Brain pericyte (primary cell): ENCODE measurements at regions not wholly inside any gene's neighbourhood (a gene's known extent, or its start where the extent isn't known, plus 50 kb on each side); places are given as distances from the start of the nearest gene placed in this dataset.
A peak's percentile ranks its signal among the peaks of the same experiment; 100 is the strongest.
"Not testable (repeated sequence)": the region's sequence is repeated elsewhere in the genome, so short reads cannot be mapped to it uniquely, and the experiment has no call there.

ENCODE experiments used
- DNase-seq: peaks from one replicate; pipeline ENCODE4 v3.0.0-alpha.2; 2012; ENCODE audit warnings: low read depth, low spot score

DNA sequence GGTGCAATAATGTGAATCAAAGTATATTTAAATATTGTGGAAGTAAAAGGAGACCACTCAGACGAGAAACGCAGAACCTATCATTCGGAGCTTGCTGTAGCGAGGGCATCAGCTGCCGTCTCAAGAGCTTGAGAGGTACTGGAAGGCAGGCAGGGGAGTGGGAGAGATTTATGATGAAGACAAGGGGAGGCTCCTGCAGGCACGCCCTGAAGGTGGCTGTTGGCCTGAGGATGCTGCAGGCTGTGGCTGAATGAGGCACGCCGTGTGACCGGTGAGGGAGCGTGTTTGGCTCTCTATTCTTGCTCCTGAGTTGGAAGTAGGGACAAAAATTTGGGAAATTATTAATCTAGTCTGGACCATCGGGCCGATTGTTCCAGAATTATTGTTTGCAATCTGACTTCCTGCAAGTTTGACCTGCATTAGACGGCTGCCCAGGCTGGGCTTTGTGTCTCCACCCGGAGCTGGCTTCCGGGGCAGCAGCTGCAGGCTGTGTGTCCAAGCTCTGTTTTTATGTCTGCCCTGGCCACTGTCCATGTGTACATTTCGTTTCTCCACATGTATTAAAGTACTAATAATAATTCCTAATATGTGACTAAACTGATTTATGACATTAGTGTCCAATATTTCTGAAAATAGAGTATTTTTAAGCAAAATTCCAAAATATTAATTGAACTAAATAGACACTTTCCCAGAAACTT lies 91.1 kb upstream of the ANKRD10 start:
- DNase-seq = no peak

DNA sequence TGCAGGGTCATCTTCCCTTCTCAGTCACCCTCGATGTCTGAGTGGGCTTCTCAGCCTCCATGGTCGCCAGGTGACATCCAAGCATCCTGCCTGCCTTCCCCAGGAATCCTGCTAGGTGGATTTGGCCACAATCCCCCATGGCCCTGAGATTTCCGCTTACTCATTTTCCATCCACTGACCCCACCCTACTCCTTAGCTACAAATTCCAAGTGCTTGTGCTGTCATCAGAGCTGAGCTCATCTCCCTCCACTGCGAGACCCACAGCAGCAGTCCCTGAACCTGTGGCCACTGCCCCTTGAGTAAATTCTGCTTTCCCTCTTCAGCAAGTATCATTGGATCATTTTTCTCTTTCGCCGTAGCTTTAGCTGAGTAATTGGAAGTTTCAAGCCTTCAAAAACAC lies 90.5 kb upstream of the ANKRD10 start:
- DNase-seq = no peak

DNA sequence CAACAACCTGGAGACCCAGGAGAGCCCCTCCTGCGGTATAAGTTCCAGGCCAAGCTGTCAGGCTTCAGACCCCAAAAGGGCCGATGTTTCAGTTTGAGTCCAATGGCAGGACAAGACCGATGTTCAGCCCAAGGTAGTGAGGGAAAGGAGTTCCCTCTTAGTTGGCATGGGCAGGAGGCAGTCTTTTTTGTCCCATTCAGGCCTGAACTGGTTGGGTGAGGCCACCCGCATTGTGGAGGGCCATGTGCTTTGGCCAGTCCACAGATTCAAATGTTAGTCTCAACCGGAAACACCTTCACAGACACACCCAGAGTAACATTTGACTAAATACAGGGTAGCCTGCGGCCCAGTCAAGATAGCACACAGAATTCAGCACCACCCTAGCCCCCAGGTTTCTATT lies 89.6 kb upstream of the ANKRD10 start:
- DNase-seq = no peak

DNA sequence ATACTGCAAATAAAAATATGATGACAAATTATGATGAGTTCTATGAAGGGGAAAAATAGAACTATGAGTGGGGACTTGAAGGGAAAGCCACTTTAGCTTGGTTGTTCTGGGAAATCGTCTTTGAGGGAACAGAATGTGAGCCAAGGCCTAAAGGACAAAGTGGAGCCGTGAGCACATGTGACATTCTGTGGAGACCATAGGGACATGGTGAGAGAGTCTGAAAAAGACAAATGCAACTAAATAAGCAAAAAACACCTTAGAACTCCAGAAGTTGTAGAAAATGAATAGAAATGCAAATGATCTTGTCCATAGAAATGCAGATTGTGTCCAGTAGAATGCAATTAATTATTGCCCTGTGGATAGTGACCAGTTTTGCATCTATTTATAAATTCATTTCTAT lies 86.8 kb upstream of the ANKRD10 start:
- no peak for DNase-seq

DNA sequence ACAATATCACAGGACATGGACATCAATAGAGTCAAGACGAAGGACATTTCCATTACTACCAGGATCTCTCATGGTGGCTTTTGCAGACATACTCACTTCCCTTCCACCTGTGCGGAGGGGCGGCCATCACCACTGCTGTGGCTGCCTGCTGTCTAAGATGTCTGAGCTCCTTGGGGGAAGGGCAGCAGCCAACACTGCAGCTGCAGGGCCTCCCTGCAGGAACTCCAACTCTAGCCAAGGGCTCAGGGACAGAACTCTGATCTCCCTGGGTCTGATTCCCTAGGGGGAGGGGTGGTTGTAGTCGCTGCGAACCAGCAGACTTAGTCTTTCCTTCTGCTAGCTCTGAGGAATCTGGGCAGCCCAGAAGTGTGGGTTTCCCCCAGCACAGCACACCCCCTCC lies 78.9 kb upstream of the ANKRD10 start:
- DNase-seq = peak; percentile 5

DNA sequence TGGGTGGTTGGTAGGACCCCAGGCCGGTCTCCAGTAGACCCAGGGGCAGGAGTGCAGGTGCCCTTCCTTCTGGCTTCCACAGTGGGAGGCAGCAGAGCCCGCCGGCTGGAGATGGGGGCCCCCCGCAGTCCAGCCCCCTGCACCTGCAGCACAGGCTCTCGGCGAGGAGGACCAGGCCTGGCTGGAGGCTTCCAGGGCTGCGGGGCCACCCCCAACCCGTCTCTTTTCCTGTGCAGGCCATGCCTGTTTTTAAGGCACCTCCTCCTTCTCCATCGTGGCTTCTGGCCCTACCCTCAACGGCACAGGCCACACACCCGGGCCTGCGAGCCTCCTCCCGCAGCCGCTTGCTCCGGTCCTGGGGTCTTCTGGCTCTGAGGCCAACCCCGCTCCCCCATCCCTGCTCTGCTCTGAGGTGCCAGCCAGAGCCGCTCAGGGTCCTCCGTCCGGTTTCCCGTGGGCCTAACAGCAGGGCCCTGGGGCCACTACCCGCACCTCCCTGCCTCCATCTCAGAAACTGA lies 77.2 kb upstream of the ANKRD10 start:
- no peak for DNase-seq

DNA sequence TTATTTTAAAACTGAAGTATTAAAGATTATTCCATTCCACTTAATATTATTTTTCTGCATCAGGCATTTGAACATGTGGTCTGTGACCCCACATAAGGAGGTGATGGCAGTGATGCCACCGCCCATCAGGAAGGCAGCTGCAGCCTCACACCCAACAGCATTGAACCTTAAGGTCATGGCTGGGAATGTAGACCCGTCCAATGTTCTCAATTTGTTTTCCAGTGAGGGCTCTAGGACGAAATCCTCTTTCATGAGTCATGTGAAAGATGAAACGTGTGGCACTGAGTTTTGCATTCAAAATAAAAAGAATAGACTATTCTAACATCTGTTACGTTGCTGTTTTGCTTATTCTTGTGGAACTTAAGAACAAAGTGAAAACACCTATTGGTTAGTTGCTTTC lies 74.5 kb upstream of the ANKRD10 start:
- DNase-seq = peak; percentile 77

DNA sequence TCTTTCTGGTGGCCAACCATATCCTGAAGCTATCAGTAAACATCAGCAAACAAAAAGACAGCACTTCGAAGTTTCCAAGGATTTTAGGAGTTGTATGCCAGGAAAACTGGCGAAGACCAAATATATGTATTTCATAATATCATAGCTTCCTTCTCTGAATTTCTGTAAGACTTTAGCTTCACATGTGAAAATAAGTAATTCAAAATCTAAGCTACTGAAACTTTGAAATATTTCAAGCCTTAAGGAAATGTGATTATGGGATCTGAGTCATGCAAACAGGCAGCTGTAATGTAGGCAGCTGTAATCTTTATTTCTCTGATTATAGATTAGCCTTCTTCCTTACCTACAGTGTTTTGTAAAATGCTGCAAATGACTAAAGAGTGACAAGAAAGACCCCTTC lies 70.7 kb upstream of the ANKRD10 start:
- no peak for DNase-seq

DNA sequence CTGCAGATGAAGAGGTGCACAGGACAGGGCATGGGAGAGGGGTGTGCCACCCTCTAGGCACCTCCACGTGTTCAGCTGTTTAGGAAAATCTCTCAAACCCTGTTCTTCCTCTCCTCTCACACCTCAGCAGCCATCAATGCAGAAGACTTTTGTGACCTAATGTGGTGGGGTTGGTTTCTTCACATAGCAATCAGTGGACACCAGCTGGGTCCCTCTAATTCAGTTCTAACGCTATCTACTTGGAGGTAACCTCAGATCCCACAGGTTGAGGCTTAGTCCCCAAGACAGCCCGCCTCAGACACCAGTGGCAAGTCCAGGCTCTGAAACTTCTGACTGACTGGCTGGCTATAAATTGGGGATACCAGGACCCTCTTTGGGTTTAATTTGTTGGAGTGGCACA lies 69.9 kb upstream of the ANKRD10 start:
- no peak for DNase-seq

DNA sequence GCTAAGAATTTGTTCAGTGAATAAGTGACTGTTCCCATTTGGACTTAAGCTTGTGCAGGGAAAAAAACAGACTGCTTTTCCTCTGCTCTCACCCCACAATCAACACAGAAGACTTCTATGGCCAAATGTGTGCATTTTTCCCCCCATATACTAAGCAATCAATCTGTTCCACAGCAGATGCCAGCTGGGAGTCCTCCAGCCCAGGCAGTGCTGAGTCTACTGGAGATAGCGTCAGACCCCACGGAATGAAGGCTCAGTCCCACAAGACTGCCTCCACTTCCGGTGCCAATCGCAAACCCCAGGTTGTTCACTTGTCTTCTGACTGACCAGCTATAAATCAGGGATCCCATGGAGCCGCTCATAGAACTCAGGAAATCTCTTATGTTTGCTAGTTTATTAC lies 69.5 kb upstream of the ANKRD10 start:
- DNase-seq = no peak

DNA sequence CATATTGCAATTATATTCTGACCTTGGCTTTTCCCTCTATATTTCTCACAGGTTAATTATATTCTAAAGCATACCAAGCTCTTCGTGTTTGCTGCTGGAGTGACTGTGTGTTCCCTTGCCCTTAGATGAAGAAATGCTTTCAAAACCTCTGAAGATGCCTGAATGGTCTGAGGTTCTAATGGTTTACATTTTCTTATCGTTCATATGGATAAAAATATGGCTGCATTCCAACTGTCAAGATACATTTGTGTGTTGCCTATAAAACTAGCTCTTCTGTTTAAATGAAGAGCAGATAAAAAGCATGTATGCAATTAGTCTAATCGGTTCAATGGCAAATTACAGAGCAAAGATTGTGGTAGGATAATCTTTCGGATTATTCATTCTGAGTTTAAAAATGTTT lies 68.4 kb upstream of the ANKRD10 start:
- no peak for DNase-seq

DNA sequence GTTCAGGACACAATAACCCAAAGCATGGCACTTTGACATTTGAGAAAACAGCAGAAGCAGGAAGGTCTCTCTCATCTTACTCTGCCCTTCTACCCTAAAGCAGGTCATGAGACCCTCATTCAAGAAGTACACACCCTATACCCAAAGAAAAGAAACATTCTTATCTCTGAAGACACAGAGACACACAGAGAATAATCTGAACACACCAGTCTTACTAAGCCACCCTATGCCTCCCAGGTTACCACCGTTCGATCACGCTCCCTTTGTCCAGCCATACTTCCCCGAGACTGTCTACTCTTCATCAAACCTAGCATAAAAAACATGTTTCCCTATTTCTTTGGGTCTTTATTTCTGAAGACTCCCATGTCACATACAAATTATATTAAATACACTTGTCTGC lies 66.5 kb upstream of the ANKRD10 start:
- DNase-seq = no peak

DNA sequence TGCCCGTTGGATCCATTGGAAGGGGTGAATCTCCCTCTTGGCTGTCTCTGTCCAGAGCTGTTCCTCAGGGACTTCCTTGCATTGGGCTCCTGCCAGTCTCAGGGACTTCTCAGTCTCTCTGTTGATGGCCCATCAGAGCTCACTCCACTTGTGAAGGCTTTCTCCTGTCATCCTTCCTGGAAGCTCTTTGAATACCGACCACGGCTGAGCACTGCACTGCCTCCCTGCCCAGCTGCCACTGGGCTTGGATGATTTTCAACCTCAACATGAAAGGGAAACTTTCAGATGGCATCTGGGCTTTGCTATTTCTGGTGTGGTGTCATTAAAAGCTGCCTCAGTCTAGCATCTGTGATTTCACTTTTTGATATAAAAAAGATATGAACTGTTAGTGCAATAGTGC lies 66.1 kb upstream of the ANKRD10 start:
- DNase-seq = no peak

DNA sequence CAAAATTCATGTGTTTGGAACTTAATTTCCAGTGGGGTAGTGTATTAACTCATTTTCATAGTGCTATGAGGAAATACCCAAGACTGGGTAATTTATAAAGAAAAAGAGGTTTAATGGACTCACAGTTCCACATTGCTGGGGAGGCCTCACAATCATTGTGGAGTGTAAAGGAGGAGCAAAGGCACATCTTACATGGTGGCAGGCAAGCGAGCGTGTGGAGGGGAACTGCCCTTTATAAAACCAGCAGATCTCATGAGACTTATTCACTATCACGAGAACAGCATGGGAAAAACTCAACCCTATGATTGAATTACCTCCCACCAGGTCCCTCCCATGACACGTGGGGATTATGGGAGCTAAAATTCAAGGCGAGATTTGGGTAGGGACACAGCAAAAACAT lies 64.3 kb upstream of the ANKRD10 start:
- not testable (repeated sequence) for DNase-seq

DNA sequence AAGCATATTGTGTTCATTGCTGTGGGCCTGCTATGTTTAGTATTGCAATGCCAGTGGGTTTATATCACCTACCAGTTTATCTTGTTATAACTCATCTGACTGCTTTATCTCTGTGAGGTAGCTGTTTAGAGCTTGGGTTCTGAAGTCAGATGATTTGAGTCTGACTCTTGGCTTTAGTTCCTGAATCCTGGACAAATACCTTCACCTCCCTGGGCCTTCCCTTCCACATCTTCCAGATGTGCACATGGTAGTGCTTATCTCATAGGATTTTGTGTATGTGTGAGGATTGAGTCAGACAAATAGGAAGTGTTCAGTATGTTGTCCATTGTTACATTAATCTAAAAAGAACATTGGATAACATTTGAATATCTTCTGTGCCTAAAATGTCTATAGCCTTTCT lies 63.5 kb upstream of the ANKRD10 start:
- DNase-seq = no peak

DNA sequence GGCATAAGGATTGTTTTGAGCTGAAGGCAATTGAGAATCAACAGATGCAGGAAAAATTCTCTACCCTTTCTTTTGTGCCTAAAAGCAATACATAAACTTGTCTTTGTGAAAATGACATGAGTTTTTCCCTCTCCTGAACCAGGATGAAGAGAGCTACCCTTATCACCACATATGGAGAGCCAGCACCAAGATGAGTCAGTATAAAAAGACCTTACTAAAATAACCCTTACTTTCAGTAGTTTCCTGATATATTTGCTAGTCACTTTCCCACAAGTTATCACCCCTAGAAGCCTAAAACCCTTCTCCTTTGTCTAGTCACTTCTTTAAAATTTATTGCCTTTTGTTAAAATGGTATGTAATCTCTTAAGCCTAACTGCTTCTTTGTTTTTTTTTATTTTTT lies 61.9 kb upstream of the ANKRD10 start:
- no peak for DNase-seq

DNA sequence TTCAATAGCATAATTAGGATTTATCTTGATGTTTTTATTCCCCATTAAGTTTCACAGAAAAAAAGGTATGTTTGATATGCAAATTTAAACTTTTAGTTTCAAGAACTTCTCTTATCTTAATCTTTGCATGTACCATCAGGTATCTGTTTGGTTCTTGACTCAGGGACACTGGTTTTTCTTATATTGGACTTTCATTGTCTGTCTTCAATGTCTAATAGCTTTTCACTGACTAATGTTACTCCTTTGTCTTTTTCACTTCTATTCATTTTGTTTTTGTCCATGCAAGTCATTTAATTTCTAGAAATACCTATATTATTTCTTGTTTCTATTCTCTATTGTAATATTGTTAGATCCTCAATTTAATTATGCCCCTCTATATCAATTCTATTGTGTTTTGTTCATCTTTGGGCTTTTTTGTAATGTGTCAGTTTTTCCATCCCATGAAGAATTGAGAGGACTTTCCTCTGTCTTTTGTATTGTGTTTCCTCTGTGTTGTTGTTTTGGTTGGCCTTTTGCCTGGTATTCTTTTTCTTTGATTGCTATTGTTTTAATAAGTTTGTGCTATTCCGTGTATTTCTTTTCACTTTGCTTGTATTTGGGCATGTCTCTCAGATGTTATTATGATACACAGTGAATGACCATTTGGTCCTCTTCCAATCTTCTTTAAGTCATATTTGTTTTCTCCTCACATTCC lies 58.3 kb upstream of the ANKRD10 start:
- no peak for DNase-seq

DNA sequence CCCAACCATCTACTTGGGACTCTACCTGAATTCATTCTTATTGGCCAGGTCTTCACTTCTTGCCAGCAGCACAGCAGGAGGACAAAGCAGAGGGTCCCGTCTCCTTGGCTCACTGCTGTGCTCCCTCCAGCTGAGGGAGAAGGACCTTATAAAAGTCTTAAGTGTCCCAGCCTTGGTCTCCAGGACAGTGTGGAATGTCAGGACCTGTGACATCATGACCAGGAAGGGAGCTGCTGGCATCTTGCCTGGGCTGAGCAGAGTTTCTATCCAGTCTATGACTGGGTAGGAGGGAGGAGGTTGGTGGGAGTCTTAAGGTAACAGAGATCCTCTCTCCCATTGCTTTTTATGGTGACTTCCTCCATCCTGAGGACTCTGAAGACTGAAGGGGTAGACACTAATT lies 56.6 kb upstream of the ANKRD10 start:
- DNase-seq = no peak

DNA sequence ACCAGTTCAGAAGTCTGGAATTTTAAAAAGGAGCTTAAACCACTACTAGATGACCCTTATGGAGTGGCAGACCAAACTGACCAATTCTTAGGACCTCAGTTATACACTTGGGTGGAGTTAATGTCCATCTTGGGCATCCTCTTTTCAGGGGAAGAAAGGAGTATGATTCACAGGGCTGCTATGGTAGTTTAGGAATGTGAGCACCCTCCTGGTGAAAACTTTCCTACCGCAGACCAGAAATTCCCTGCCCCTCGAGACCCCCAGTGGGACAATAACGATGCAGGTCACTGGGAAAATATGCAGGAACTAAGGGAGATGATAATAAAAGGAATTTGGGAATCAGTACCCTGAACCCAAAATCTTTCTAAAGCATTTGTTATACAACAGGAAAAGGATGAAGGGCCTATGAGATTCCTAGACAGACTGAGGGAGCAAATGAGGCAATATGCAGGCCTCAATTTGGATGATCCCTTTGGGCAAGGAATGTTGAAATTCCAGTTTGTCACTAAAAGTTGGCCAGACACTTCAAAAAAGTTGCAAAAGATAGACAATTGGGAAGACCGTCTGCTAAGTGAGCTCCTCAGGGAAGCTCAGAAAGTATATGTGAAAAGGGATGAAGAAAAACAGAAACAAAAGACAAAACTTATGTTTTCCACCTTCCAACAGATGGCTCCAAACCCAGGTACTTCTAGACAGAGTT lies 52.4 kb upstream of the ANKRD10 start:
- not testable (repeated sequence) for DNase-seq

DNA sequence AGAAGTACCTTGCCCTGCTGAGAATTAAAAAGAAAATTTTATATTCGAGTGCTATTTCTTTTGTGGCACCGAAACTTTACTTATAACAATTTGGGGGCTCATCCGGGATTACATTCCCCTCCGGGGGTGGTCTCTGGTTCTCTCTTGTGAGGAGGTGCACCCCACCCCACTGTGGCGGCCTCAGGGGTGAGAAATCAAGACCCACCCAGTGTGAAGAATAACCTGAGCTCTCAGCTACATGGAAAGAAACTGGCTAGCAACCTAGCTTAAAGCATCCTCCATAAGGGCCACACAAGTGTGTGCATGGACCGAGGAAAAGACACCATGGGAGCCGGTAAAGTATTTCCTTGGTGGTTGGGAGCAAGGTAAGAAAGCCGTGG lies 50.9 kb upstream of the ANKRD10 start:
- no peak for DNase-seq

DNA sequence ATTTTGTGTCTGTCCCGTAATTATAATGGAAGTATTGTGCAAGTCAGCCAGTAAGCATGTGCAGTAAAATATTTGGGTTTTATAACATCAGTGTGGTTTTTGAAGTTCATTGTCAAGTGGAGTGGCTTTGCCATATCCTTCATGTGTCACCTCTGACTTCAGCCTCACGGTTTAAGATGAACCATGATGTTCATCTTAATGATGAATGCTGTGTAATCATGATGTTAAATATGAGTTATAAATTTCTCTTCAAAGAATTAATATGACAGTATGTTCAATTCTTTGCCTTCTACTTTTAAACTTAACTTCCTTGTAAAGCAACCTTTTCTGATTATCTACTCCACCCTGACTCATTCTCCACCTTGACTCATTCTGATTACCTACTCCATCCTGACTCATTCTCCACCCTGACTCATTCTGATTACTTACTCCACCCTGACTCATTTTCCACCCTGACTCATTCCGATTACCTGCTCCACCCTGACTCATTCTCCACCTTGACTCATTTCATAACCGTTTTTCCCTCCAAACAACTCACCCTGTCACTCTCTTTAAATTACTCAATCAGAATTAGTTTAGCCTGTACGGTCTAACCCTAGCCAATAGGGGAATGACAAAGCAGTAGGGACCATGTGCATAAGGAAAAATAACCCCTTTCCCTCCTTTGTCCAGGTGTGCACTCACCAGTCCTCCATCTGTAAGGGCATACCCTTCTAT lies 50.3 kb upstream of the ANKRD10 start:
- DNase-seq = no peak
